GM12865 (cell line): ENCODE measurements at regions not wholly inside any gene's neighbourhood (a gene's known extent, or its start where the extent isn't known, plus 50 kb on each side); places are given as distances from the start of the nearest gene placed in this dataset.

Experiments
- DNase-seq: peaks from one replicate; pipeline ENCODE4 v3.0.0; 2010; ENCODE audit warnings: low read depth
- H3K4me3 ChIP-seq: 2 replicates; pipeline ENCODE4 v1.5.1; 2011; ENCODE audit warnings: mild to moderate bottlenecking, low read depth, low read length, control low read depth
- CTCF ChIP-seq: IDR thresholded peaks from 2 replicates; pipeline ENCODE4 v1.5.1; 2011; ENCODE audit warnings: low read length, control low read depth, low read depth, inconsistent platforms; ENCODE audit not compliant: insufficient read depth; ENCODE audit errors: missing control alignments

- no peak for DNase-seq
- no peak overlapping the region for H3K4me3 ChIP-seq
- TF ChIP-seq CTCF, result no peak
Measured at GRCh38 chr16:51952500-51952899, 594.4 kb downstream of the TOX3 start.

DNA sequence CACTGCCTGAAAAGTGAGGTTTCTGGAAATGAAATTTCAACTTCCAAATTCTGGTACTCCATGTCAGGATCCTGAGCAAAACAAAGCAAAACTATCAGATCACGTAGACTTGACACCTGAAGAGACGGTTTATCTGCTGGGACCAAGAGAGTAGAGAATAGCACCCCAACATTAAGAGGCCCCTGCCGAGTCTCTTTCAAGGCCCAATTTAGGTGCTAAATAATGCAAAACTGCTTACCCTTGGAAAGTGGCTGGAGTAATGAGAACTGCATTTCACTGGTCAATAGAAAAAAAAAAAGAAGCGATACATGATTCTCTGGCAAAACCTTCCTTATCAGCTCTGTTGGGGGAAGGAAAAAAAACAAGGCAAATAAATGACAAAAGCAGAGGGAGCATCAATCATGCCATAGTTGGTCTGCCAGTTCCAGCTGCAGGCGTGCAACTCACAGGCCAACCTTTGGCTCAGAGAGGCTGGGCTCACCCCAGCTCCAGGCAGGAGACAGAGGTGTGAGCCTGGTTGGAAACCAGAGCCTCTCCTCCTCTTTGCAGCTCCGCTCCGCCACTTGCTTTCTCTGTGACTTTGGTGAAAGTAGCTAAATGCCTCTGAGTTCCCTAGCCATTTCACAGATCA, 595.2 kb downstream of the TOX3 start:
- H3K4me3 ChIP-seq, result no peak overlapping the region
- no peak for DNase-seq
- no peak for TF ChIP-seq CTCF

- no peak for DNase-seq
- TF ChIP-seq CTCF, result no peak
Measured at GRCh38 chr16:51950118-51950780, 596.7 kb downstream of the TOX3 start.

GRCh38 chr16:51949282-51949681, 597.7 kb downstream of the TOX3 start:
- no peak for DNase-seq
- H3K4me3 ChIP-seq, result no peak overlapping the region
- TF ChIP-seq CTCF, result no peak

More at GRCh38 chr16:51950118-51950780, 596.7 kb downstream of the TOX3 start:
- H3K4me3 ChIP-seq, result no peak overlapping the region

DNA sequence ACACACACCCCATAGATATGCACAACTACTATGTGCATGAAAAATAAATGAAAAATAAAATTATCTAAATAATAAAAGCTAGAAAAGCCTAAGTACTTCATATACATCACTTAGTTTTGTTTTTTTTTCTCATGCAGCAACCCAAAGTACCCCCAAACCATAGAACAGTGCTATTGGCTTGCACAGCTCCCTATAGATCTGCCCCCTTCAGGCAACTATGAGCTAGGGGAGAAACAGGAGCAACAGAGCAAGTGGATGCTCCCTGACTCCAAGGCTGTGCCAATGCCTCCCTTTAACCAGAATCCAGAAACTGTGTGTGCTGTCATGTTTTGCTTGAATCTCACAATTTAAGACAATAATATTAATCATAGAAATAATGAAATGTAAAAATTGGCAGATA, 605.5 kb downstream of the TOX3 start:
- no peak for TF ChIP-seq CTCF
- H3K4me3 ChIP-seq, result no peak overlapping the region
- no peak for DNase-seq

GRCh38 chr16:51940183-51940582, 606.8 kb downstream of the TOX3 start:
- DNase-seq, result no peak
- no peak for TF ChIP-seq CTCF
- no peak overlapping the region for H3K4me3 ChIP-seq
